GM18526 (cell line): ENCODE measurements at regions not wholly inside any gene's neighbourhood (a gene's known extent, or its start where the extent isn't known, plus 50 kb on each side); places are given as distances from the start of the nearest gene placed in this dataset.

Experiments
- POLR2A ChIP-seq: IDR thresholded peaks from 3 replicates; pipeline ENCODE4 v1.6.1; 2011; ENCODE audit not compliant: insufficient read length; ENCODE audit errors: extremely low read depth

- no peak for TF ChIP-seq POLR2A
Measured at GRCh38 chr3:15933439-15934139, 135.8 kb upstream of the ANKRD28 start.

- TF ChIP-seq POLR2A, result no peak
Measured at GRCh38 chr3:15934389-15935195, 136.8 kb upstream of the ANKRD28 start.

GRCh38 chr3:15936312-15936711, 138.5 kb upstream of the ANKRD28 start:
- no peak for TF ChIP-seq POLR2A

- no peak for TF ChIP-seq POLR2A
Measured at GRCh38 chr3:15940641-15941040, 142.9 kb upstream of the ANKRD28 start.

- TF ChIP-seq POLR2A, result no peak
Measured at GRCh38 chr3:15941958-15942357, 144.2 kb upstream of the ANKRD28 start.

GRCh38 chr3:15942462-15942861, 144.7 kb upstream of the ANKRD28 start:
- TF ChIP-seq POLR2A, result no peak

GRCh38 chr3:15942936-15943335, 145.2 kb upstream of the ANKRD28 start:
- no peak for TF ChIP-seq POLR2A

- TF ChIP-seq POLR2A, result no peak
Measured at GRCh38 chr3:15948388-15948787, 150.6 kb upstream of the ANKRD28 start.

GRCh38 chr3:15952543-15953175, 154.9 kb upstream of the ANKRD28 start:
- no peak for TF ChIP-seq POLR2A

- no peak for TF ChIP-seq POLR2A
Measured at GRCh38 chr3:15953841-15954240, 156.1 kb upstream of the ANKRD28 start.

- TF ChIP-seq POLR2A, result no peak
Measured at GRCh38 chr3:15955968-15956367, 158.2 kb upstream of the ANKRD28 start.

GRCh38 chr3:15958692-15959433, 161.1 kb upstream of the ANKRD28 start:
- TF ChIP-seq POLR2A, result no peak

- TF ChIP-seq POLR2A, result no peak
Measured at GRCh38 chr3:15959434-15959811, 161.6 kb upstream of the ANKRD28 start.

GRCh38 chr3:15964605-15965442, 167.0 kb upstream of the ANKRD28 start:
- no peak for TF ChIP-seq POLR2A
